Sigmoid colon (tissue), 3 donors: ENCODE measurements at regions not wholly inside any gene's neighbourhood (a gene's known extent, or its start where the extent isn't known, plus 50 kb on each side); places are given as distances from the start of the nearest gene placed in this dataset.

Experiments used
- CTCF ChIP-seq, 4 experiments: fragments of 450-650 bp in 3 of 4; fragments of 200-600 bp in 1 of 4; IDR thresholded peaks; one replicate each; pipeline ENCODE4 v1.5.1; 2016 to 2019; ENCODE audit warnings: antibody characterized with exemption in 4 of 4, mild to moderate bottlenecking in 3 of 4, moderate library complexity in 2 of 4
- POLR2A ChIP-seq, 2 donors: fragments of 450-650 bp; IDR thresholded peaks; one replicate each; pipeline ENCODE4 v1.6.1; 2016; ENCODE audit warnings: antibody characterized with exemption in 2 of 2, mild to moderate bottlenecking in 2 of 2, moderate library complexity in 2 of 2

DNA sequence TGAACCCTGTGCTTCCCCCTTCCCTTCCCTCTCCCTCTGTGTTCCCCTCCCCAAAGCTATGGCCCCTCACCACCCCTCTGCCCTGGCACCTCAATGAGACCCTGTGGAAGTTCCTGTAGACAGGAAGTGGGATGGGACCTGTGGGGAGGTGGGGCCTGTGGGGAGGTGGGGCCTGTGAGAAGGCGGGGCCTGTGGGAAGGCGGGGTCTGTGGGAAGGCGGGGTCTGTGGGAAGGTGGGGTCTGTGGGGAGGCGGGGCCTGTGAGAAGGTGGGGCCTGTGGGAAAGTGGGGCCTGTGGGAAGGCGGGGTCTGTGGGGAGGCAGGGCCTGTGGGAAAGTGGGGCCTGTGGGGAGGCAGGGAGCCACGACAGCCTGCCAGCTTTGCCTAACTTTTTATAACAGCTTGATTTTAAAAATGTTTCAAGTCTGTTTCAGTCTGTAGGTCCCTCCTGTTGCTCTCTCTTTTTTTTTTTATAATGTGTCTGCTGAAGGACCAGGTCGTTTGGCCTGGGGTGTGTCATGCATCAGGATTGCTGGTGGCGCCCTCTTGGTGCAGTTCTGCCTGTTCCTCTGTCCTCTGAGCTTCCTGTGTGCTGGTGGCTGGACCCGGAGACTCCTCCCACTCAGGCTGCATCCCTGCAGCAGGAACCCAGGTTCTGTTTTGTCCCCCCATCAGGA, 70.5 kb upstream of the SLCO4A1 start:
- no peak for TF ChIP-seq POLR2A (IDR thresholded peaks at IDR 0.05)
- no peak for TF ChIP-seq CTCF (IDR thresholded peaks at IDR 0.05)
